Small intestine (tissue), 7 donors: ENCODE measurements at regions not wholly inside any gene's neighbourhood (a gene's known extent, or its start where the extent isn't known, plus 50 kb on each side); places are given as distances from the start of the nearest gene placed in this dataset.

Source experiments
- DNase-seq, 2 donors: peaks; one replicate each; pipeline versions ENCODE4 v3.0.0 to v3.0.0-alpha.2; 2013
- FAIRE-seq: peaks from 2 replicates; lab custom pipeline; 2012; peaks lifted over from hg19 to GRCh38; lab: Jason Lieb, UNC
- H3K27ac ChIP-seq, 3 donors: one replicate each; pipeline ENCODE4 v1.5.1; 2013; ENCODE audit warnings: low read length in 2 of 3, mild to moderate bottlenecking in 2 of 3, control low read depth in 1 of 3, inconsistent platforms in 1 of 3, low read depth in 1 of 3, moderate library complexity in 1 of 3
- H3K27me3 ChIP-seq, 3 donors: one replicate each; pipeline ENCODE4 v1.6.1; 2013; ENCODE audit warnings: low read length in 3 of 3, inconsistent platforms in 1 of 3; ENCODE audit not compliant: control insufficient read depth in 3 of 3, insufficient read depth in 3 of 3
- H3K36me3 ChIP-seq, 3 donors: one replicate each; pipeline ENCODE4 v1.6.1; 2013; ENCODE audit warnings: low read length in 3 of 3, inconsistent platforms in 1 of 3, low read depth in 1 of 3, mild to moderate bottlenecking in 1 of 3, moderate library complexity in 1 of 3; ENCODE audit not compliant: control insufficient read depth in 3 of 3, insufficient read depth in 2 of 3
- H3K4me1 ChIP-seq, 3 donors: one replicate each; pipeline ENCODE4 v1.6.1; 2013; ENCODE audit warnings: low read length in 2 of 3, inconsistent platforms in 1 of 3, low read depth in 1 of 3, mild to moderate bottlenecking in 1 of 3, moderate library complexity in 1 of 3; ENCODE audit not compliant: control insufficient read depth in 3 of 3, insufficient read depth in 2 of 3
- H3K4me3 ChIP-seq, 3 donors: one replicate each; pipeline ENCODE4 v1.5.1; 2013; ENCODE audit warnings: low read length in 3 of 3, control low read depth in 1 of 3, inconsistent platforms in 1 of 3, low read depth in 1 of 3, mild to moderate bottlenecking in 1 of 3, moderate library complexity in 1 of 3
- H3K9me3 ChIP-seq, 2 donors: one replicate each; pipeline ENCODE4 v1.6.1; 2013; ENCODE audit warnings: low read depth in 1 of 2, low read length in 1 of 2; ENCODE audit not compliant: control insufficient read depth in 2 of 2, insufficient read depth in 1 of 2
- WGBS, 3 donors: extraction: QIAGEN DNeasy Blood & Tissue Kit; methylation state at CpG; one replicate each; pipeline ENCODE4 v1.1.7; 2013; 5-methylcytosine and 5-hydroxymethylcytosine counted together
- donor health status: healthy with polysubstance abuse.
- donor health status: control.
- donor health status: control.
- donor health status: Bipolar disorder and iron deficiency.
- donor health status: healthy.

DNA sequence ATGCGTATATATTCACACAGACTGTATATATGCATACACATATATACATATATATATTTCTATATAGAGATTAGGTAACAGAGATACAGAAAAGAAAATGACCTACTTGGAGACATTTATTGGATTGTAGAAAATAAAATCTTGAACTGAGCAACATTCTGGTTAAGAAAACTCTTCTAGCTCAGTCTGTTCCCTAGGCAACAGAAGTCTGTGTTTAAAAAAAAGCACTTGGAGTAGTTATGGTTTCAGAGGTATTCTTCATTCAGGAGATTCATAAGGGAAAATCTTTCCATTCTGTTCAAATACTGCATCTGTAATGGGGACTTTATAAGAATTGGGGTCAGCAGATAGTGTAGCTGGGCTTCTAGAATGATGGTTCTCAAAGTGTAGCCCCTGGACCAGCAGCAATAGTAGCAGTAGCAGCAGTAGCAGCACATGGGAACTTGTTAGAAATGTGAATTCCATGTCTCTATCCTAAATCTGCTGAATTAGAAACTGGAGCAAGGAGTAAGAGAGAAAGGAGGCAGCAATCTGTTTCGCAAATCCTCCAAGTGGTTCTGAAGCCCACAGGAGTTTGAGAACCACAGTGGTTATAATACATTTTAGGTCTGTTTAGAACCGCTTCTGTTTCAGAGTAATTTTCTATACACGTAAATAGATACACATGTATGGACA, 112.8 kb upstream of the TMEM108 start:
- H3K4me3 ChIP-seq: no peak overlapping the region
- DNase-seq: no peak
- FAIRE-seq: no peak
- WGBS, 3 donors: 91 to 92% (median 91%) methylated on average over 4 of the region's 4 CpGs
- no peaks in the 10 kb centered on the region for H3K36me3 ChIP-seq
- no peaks in the 10 kb centered on the region for H3K9me3 ChIP-seq
- no peak overlapping the region for H3K27ac ChIP-seq
- no peaks in the 10 kb centered on the region for H3K4me1 ChIP-seq
- no peaks in the 10 kb centered on the region for H3K27me3 ChIP-seq

GRCh38 chr3:132916096-132916495, 122.1 kb upstream of the TMEM108 start:
- no peak for DNase-seq
- Histone ChIP-seq H3K27me3 (no peaks in the 10 kb centered on the region), H3K27ac (no peak overlapping the region), H3K9me3 (no peaks in the 10 kb centered on the region), H3K4me3 (no peak overlapping the region), H3K4me1 (no peaks in the 10 kb centered on the region), H3K36me3 (no peaks in the 10 kb centered on the region)
- 70 to 89% (median 85%) methylated on average over 1 of the region's 1 CpG for WGBS, 3 donors
- FAIRE-seq: no peak

GRCh38 chr3:132912416-132912753, 125.8 kb upstream of the TMEM108 start:
- no peaks in the 10 kb centered on the region for H3K36me3 ChIP-seq
- H3K27ac ChIP-seq: no peak overlapping the region
- no peak overlapping the region for H3K4me3 ChIP-seq
- no peak for DNase-seq
- H3K4me1 ChIP-seq: no peaks in the 10 kb centered on the region
- 87 to 94% (median 90%) methylated on average over 3 of the region's 3 CpGs for WGBS, 3 donors
- no peaks in the 10 kb centered on the region for H3K9me3 ChIP-seq
- no peaks in the 10 kb centered on the region for H3K27me3 ChIP-seq
- no peak for FAIRE-seq

- DNase-seq: no peak
- WGBS, 3 donors: 79 to 82% (median 80%) methylated on average over 4 of the region's 4 CpGs
- no peaks in the 10 kb centered on the region for H3K9me3 ChIP-seq
- H3K27me3 ChIP-seq: no peaks in the 10 kb centered on the region
- H3K4me1 ChIP-seq: no peaks in the 10 kb centered on the region
- no peaks in the 10 kb centered on the region for H3K36me3 ChIP-seq
- FAIRE-seq: no peak
- H3K4me3 ChIP-seq: no peak overlapping the region
- no peak overlapping the region for H3K27ac ChIP-seq
Observed at GRCh38 chr3:132911741-132912415, 126.3 kb upstream of the TMEM108 start.

DNA sequence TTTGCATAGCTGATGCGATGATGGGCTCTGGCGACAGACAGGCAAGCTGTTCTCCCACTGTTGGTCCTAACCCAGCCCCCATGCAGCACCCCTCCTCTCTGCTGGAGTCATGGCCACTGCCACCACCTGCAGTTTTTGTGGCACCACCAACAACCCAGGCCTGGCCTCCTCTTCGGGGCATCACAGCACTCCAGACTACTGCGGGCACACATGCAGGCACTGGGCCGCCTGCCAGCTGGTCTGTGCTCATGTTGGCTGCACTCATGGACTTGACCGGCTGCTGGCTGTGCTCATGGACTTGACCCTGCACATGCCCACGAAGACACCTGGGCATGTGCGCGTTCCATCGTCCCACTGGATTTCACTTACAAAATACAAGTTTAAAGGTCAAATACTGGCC, 130.9 kb upstream of the TMEM108 start:
- Histone ChIP-seq H3K9me3 (no peaks in the 10 kb centered on the region), H3K36me3 (no peaks in the 10 kb centered on the region), H3K27me3 (no peaks in the 10 kb centered on the region), H3K27ac (no peak overlapping the region), H3K4me3 (no peak overlapping the region), H3K4me1 (no peaks in the 10 kb centered on the region)
- no peak for DNase-seq
- 91 to 96% (median 95%) methylated on average over 10 of the region's 10 CpGs for WGBS, 3 donors
- FAIRE-seq: no peak

GRCh38 chr3:132900481-132900880, 137.7 kb upstream of the TMEM108 start:
- Histone ChIP-seq H3K9me3 (no peaks in the 10 kb centered on the region), H3K4me1 (peaks cover 0 to 3% (median 0%) of the 10 kb centered on the region in 3 donors), H3K36me3 (no peaks in the 10 kb centered on the region), H3K4me3 (no peak overlapping the region), H3K27me3 (no peaks in the 10 kb centered on the region), H3K27ac (peak overlapping the region in 1 of 3 donors; percentile 4)
- DNase-seq: peak in 1 of 2 donors; percentile 93
- FAIRE-seq: no peak

GRCh38 chr3:132898141-132898540, 140.1 kb upstream of the TMEM108 start:
- WGBS, 3 donors: 67 to 86% (median 70%) methylated on average over 5 of the region's 5 CpGs
- Histone ChIP-seq H3K36me3 (no peaks in the 10 kb centered on the region), H3K9me3 (no peaks in the 10 kb centered on the region), H3K27ac (no peak overlapping the region), H3K4me1 (peaks cover 0 to 3% (median 0%) of the 10 kb centered on the region in 3 donors), H3K4me3 (no peak overlapping the region), H3K27me3 (no peaks in the 10 kb centered on the region)
- no peak for FAIRE-seq
- DNase-seq: no peak

DNA sequence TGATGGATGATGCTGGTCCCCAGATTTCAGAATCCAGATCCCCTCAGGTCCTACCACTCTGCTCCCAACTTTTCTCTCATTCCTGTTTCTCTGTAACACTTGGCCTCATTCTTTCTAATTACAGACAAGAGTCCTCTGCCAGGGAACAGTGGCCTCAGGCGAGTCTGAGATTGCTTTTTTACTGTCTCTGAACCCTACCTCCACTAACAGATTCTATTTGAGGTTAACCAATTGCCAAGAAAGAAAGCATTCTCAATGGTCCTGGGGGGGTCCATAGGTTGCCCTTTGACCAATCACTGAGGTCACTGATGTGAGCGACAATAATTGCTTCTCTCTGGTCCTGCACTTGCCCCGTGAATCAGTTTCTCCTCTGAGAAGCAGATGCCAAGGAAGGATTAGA, 145.2 kb upstream of the TMEM108 start:
- no peak overlapping the region for H3K4me3 ChIP-seq

More for the DNA sequence above, 145.2 kb upstream of the TMEM108 start:
- Histone ChIP-seq H3K36me3 (no peaks in the 10 kb centered on the region), H3K27me3 (no peaks in the 10 kb centered on the region), H3K9me3 (no peaks in the 10 kb centered on the region), H3K4me1 (no peaks in the 10 kb centered on the region), H3K27ac (no peak overlapping the region)
- FAIRE-seq (no peak), DNase-seq (no peak)
- 86 to 95% (median 91%) methylated on average over 3 of the region's 3 CpGs for WGBS, 3 donors
